ENCODE measurements at regions not wholly inside any gene's neighbourhood (a gene's known extent, or its start where the extent isn't known, plus 50 kb on each side); places are given as distances from the start of the nearest gene placed in this dataset.

DNA sequence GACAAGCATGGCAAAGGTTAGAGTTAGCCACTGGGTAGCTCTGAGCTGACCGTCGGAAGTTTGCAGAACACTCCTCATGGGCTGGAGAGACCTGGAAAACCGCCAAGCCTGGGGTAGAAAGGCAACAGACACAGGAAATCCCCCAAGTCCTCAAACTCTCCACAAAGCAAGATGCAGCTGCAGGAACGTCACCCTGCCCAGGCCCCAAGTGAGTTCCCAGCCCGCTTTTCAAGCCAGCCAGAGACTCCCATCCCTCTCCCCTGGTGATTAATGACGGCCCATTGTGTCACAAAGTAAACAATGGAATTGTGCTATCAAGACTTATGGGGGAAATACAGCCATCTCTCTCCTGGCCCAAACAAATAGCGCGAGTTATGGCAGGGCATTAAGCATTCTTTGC, 633.0 kb downstream of the TBC1D22A start:
- H3K27ac ChIP-seq = no peak overlapping the region
- TF ChIP-seq ZFX (IDR thresholded peaks at IDR 0.05; ENCODE audit: borderline replicate concordance) = no peak
- TF ChIP-seq, protein P1, sequence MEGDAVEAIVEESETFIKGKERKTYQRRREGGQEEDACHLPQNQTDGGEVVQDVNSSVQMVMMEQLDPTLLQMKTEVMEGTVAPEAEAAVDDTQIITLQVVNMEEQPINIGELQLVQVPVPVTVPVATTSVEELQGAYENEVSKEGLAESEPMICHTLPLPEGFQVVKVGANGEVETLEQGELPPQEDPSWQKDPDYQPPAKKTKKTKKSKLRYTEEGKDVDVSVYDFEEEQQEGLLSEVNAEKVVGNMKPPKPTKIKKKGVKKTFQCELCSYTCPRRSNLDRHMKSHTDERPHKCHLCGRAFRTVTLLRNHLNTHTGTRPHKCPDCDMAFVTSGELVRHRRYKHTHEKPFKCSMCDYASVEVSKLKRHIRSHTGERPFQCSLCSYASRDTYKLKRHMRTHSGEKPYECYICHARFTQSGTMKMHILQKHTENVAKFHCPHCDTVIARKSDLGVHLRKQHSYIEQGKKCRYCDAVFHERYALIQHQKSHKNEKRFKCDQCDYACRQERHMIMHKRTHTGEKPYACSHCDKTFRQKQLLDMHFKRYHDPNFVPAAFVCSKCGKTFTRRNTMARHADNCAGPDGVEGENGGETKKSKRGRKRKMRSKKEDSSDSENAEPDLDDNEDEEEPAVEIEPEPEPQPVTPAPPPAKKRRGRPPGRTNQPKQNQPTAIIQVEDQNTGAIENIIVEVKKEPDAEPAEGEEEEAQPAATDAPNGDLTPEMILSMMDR (IDR thresholded peaks at IDR 0.05) = no peak

DNA sequence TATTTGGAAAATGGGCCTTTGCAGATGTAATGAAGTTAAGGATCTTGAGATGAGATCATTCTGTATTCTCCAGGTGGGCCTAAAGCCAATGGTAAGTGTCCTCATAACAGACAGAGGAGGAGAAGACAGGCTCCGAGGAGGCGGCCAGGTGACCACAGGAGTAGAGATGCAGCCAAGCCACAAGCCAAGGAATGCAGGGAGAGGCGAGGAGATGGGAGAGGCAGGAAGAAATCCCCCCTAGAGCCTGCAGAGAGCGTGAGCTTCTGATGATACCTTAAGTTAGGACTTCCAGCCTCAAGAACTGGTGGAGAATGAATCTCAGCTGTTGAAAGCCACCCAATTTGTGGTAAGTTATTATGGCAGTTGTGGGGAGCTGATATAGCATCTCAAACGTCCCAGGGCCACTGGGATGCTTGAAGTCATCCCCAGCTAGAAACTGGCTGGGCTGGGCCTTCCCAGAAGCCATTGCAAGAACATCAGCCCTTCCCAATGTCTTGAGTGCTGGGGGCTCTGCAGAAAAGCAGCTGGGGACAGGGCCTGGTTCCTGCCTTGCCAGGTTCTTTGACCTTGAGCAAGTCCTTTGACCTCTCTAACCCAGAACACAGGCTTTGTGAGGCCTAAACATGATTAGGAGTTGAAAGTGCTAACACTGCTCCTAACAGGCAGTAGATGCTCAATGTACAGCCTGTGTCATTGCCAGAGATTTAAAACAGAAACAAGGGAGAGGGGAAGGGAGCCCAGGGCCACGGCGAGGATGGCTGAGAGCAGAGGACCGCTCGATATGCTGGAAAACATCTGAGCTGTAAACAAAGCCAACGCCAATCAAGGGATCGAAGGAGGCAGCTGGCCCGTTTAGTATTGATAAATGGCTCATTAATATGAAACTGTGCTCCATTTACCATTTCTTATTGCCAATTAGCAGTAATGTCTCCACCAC, 632.3 kb downstream of the TBC1D22A start:
- no peak overlapping the region for H3K27ac ChIP-seq
- no peak for TF ChIP-seq ZFX (IDR thresholded peaks at IDR 0.05; ENCODE audit: borderline replicate concordance)
- TF ChIP-seq, protein P1 (IDR thresholded peaks at IDR 0.05) = no peak

DNA sequence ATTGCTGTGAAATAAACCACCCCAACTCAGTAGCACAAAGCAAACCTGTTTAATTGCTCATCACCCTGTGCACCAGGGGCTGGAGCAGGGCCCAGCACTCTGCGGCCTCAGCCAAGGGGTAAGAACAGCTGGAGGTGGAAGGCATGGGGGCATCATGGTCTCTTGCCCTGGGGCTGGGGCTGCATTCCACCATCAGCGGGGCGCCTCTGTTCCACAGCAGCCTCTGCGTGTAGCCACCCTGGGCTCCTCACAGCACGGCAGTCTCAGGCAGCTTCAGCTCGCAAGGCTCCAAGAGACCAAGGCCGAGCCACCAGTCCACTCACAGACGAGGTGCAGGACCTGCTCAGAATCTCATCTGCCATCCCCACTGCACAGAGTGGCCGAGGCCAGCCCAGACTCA, 630.7 kb downstream of the TBC1D22A start:
- no peak for TF ChIP-seq ZFX (IDR thresholded peaks at IDR 0.05; ENCODE audit: borderline replicate concordance)
- TF ChIP-seq, protein P1 (IDR thresholded peaks at IDR 0.05) = no peak
- H3K27ac ChIP-seq = no peak overlapping the region

DNA sequence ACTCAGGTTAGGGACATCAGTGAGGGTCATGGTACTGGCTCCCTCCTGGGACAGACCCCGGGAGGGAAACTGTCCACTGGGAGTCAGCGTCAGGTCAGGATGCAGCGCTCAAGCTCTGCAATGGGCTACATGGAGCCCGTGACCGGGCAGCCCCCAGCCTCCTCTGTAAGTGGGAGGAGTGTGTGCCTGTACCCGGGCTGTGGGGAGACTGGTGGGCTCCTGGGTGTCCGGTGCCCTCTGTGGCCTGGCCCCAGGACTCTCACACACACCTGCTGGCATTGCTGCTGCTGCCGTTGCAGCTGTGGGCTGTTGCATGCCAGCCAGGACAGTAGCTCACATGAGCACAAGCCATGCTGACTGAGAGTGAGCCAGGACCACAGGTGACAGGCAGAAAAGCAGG, 630.3 kb downstream of the TBC1D22A start:
- TF ChIP-seq, protein P1 (IDR thresholded peaks at IDR 0.05) = no peak
- no peak for TF ChIP-seq ZFX (IDR thresholded peaks at IDR 0.05; ENCODE audit: borderline replicate concordance)
- no peak overlapping the region for H3K27ac ChIP-seq

DNA sequence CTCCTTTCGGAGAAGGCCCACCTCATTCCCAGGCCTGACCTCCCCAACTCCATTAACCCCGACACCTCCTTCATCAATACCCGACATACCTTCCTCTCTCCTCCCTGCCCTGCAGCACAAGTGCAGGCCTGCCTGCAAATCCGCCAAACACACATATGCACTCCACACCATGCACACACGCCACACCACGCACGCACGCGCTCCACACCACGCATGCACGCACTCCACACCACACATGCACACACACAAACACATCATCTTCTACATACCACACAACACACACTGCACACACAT, 629.6 kb downstream of the TBC1D22A start:
- TF ChIP-seq, protein P1 (IDR thresholded peaks at IDR 0.05) = no peak
- TF ChIP-seq ZFX (IDR thresholded peaks at IDR 0.05; ENCODE audit: borderline replicate concordance) = no peak
- H3K27ac ChIP-seq = no peak overlapping the region

DNA sequence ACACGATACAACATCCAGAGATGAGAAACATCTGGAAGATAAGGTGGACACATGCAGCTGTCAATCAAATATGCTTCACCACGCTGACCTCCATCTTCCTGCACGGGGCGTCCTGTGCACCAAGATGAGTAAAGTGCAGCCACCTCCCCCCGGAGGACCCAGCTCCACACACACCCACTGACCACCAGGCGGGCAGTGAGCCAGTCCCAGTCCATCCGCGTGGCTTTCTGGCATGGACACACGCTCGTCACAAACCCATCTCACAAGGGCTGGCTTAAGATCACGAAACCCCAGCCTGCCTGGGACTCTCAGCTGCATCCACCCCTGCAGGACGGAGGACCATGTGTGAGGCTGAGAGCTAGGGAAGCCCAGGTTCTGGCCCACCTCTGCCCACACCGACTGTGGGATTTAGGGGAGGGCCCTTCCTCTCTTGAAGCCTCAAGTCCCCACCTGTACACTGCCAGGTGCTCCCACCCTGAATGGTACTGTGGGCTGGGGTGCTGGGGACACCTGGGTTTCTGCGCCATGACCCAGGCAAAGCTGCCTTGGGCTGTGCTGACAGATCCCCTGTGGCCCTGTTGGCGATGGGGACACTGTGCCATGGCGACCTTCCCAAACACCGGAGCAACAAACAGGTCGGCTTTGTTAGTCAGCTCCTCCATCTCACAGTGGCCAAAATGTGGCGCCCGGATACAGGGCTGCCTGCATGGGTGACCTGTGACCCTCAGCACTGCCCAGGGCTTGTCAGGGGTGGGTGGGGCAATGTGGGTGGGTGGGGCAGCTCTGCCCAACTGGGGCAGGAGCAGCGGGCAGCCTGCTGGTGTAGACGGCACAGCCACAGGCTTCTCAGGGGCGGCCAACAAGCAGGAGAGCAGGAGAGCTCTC, 629.0 kb downstream of the TBC1D22A start:
- H3K27ac ChIP-seq = no peak overlapping the region
- TF ChIP-seq, protein P1 (IDR thresholded peaks at IDR 0.05) = no peak
- TF ChIP-seq ZFX (IDR thresholded peaks at IDR 0.05; ENCODE audit: borderline replicate concordance) = no peak
